K562 (cell line): ENCODE measurements at regions not wholly inside any gene's neighbourhood (a gene's known extent, or its start where the extent isn't known, plus 50 kb on each side); places are given as distances from the start of the nearest gene placed in this dataset.

ENCODE experiments used
- ATAC-seq: fragments of 200-7000 bp; cut with Tn5 transposase; 3 replicates; pipeline ENCODE4 v1.9.1; 2020; ENCODE audit warnings: moderate library complexity
- BruUV-seq: library from RNA; stranded (reverse); fragments of 400-500 nt; replicated peaks from 2 replicates; lab custom pipeline; 2021; lab: Mats Ljungman, UMichigan
- CTCF ChIA-PET: fragments of 300-600 bp; formaldehyde crosslinking; extraction: SDS; loops from one replicate; lab custom pipeline; 2021; ENCODE audit warnings: low intra/inter-chr PET ratio; lab: Yijun Ruan, JAX
- POLR2A ChIA-PET: fragments of 300-600, 350-650 bp; sonication (Branson Sonifier 250); formaldehyde crosslinking; extraction: SDS; loops from one replicate; lab custom pipeline; 2021; ENCODE audit warnings: antibody characterized with exemption, inconsistent platforms; lab: Yijun Ruan, JAX
- DNase-seq, 4 experiments: peaks; one replicate each; pipeline versions ENCODE4 v3.0.0 to v3.0.0-alpha.2; 2011 to 2018; ENCODE audit warnings: low spot score in 3 of 4, mixed read lengths in 3 of 4; ENCODE audit errors: extremely low read depth in 1 of 4
- FAIRE-seq: peaks from 2 replicates; lab custom pipeline; 2011; peaks lifted over from hg19 to GRCh38; lab: Jason Lieb, UNC
- H2AFZ ChIP-seq: 2 replicates; pipeline ENCODE4 v1.6.0; 2011; ENCODE audit warnings: low read depth, low read length, control low read depth, inconsistent platforms
- H3K27ac ChIP-seq: fragments of 200-600 bp; 3 replicates; pipeline ENCODE4 v1.8.0; 2011; ENCODE audit warnings: low read depth, mild to moderate bottlenecking, control low read depth, inconsistent platforms, low read length, moderate library complexity, mixed read lengths; ENCODE audit errors: extremely low read depth
- H3K27me3 ChIP-seq, 2 experiments: fragments of 300-600 bp in 1 of 2; 2 replicates in 1 of 2; 3 replicates in 1 of 2; pipeline versions ENCODE4 v1.6.0 to v1.8.0; 2011; ENCODE audit warnings: inconsistent platforms in 2 of 2, low read length in 2 of 2, mild to moderate bottlenecking in 1 of 2, mixed read lengths in 1 of 2, moderate library complexity in 1 of 2; ENCODE audit not compliant: control insufficient read depth in 2 of 2, insufficient read depth in 2 of 2
- H3K36me3 ChIP-seq: fragments of 300-600 bp; 3 replicates; pipeline ENCODE4 v1.8.0; 2011; ENCODE audit warnings: mild to moderate bottlenecking, low read length, inconsistent platforms; ENCODE audit not compliant: control insufficient read depth, insufficient read depth
- H3K4me1 ChIP-seq, 2 experiments: fragments of 200-600 bp in 1 of 2; replicated peaks in 1 of 2; 2 replicates in 1 of 2; 3 replicates in 1 of 2; pipeline versions ENCODE4 v1.5.1 to v1.8.0; 2011; ENCODE audit warnings: inconsistent platforms in 2 of 2, low read length in 2 of 2, mild to moderate bottlenecking in 1 of 2, mixed read lengths in 1 of 2, moderate library complexity in 1 of 2; ENCODE audit not compliant: control insufficient read depth in 2 of 2, insufficient read depth in 2 of 2
- H3K4me2 ChIP-seq: 2 replicates; pipeline ENCODE4 v1.6.1; 2011; ENCODE audit warnings: low read length, control low read depth, inconsistent platforms, mixed read lengths; ENCODE audit not compliant: insufficient read depth
- H3K4me3 ChIP-seq: fragments of 200-600 bp; sonication (generic), shearing (Covaris generic); 2 replicates; pipeline ENCODE4 v1.5.1; 2016; ENCODE audit warnings: control low read depth, inconsistent platforms
- H3K79me2 ChIP-seq: fragments of 200-600 bp; 3 replicates; pipeline ENCODE4 v1.8.0; 2011; ENCODE audit warnings: low read length, inconsistent platforms; ENCODE audit not compliant: control insufficient read depth, insufficient read depth
- H3K9ac ChIP-seq, 2 experiments: 2 replicates each; pipeline versions ENCODE4 v1.6.0 to v1.6.1; 2011; ENCODE audit warnings: low read depth in 2 of 2, low read length in 2 of 2, control low read depth in 1 of 2, inconsistent platforms in 1 of 2, mild to moderate bottlenecking in 1 of 2, mixed read lengths in 1 of 2; ENCODE audit not compliant: insufficient read depth in 1 of 2
- H3K9me1 ChIP-seq: one replicate; pipeline ENCODE4 v1.6.0; 2011; ENCODE audit warnings: inconsistent platforms, mild to moderate bottlenecking, low read length, moderate library complexity; ENCODE audit not compliant: control insufficient read depth, insufficient read depth
- H3K9me3 ChIP-seq: replicated peaks from 2 replicates; pipeline ENCODE4 v1.5.1; 2011; ENCODE audit warnings: low read depth, low read length, inconsistent platforms; ENCODE audit not compliant: control insufficient read depth, insufficient read depth
- H4K20me1 ChIP-seq: replicated peaks from 2 replicates; pipeline ENCODE4 v1.6.1; 2011; ENCODE audit warnings: low read length, inconsistent platforms, mixed read lengths; ENCODE audit not compliant: control insufficient read depth, insufficient read depth
- ARNT ChIP-seq, 2 experiments: fragments of 450-650 bp; IDR thresholded peaks; 2 replicates each; pipeline ENCODE4 v1.6.1; 2016; ENCODE audit warnings: mild to moderate bottlenecking in 1 of 2
- BRD9 ChIP-seq: fragments of 450-650 bp; IDR thresholded peaks from 2 replicates; pipeline ENCODE4 v1.6.1; 2018; ENCODE audit warnings: low read depth; ENCODE audit not compliant: partially characterized antibody
- C11orf30 ChIP-seq: fragments of 450-650 bp; IDR thresholded peaks from 2 replicates; pipeline ENCODE4 v1.6.1; 2016; ENCODE audit warnings: low read depth, mild to moderate bottlenecking
- E4F1 ChIP-seq: fragments of 250-450 bp; sonication (Bioruptor Pico); IDR thresholded peaks from 2 replicates; pipeline ENCODE4 v1.5.0; 2021; ENCODE audit warnings: mild to moderate bottlenecking, borderline replicate concordance
- KHSRP ChIP-seq: fragments of 450-650 bp; IDR thresholded peaks from 2 replicates; pipeline ENCODE4 v1.6.1; 2017
- SP2 ChIP-seq: IDR thresholded peaks from 2 replicates; pipeline ENCODE4 v1.6.1; 2011; ENCODE audit warnings: mild to moderate bottlenecking, low read depth, low read length, moderate library complexity; ENCODE audit not compliant: poor library complexity, severe bottlenecking; ENCODE audit errors: extremely low read depth
- ZFP30 ChIP-seq: fragments of 250-450 bp; sonication (Bioruptor Pico); IDR thresholded peaks from 2 replicates; pipeline ENCODE4 v1.8.0; 2022; ENCODE audit warnings: moderate library complexity, mild to moderate bottlenecking, inconsistent platforms, borderline replicate concordance
- ZKSCAN1 ChIP-seq: fragments of 150-350 bp; IDR thresholded peaks from 2 replicates; pipeline ENCODE4 v1.6.1; 2016; ENCODE audit warnings: low read depth, low read length
- ZNF143 ChIP-seq: sonication (generic); formaldehyde crosslinking; IDR thresholded peaks from 2 replicates; pipeline ENCODE4 v1.9.0; 2022; ENCODE audit warnings: mild to moderate bottlenecking, missing genetic modification reagents
- ZNF239 ChIP-seq: fragments of 250-450 bp; sonication (Bioruptor Pico); IDR thresholded peaks from 2 replicates; pipeline ENCODE4 v1.4.0; 2020; ENCODE audit warnings: mild to moderate bottlenecking
- ZNF644 ChIP-seq: fragments of 200-800 bp; sonication (Bioruptor generic); IDR thresholded peaks from 2 replicates; pipeline ENCODE4 v1.6.1; 2016; ENCODE audit warnings: low read depth, missing genetic modification characterization, missing compliant biosample characterization
- WGBS: fragments of 100-300 bp; shearing (Covaris generic); methylation state at CpG from one replicate; pipeline ENCODE4 v1.1.6; 2016; ENCODE audit warnings: low coverage, mixed read lengths; ENCODE audit not compliant: insufficient coverage; ENCODE audit errors: missing lambda C conversion rate; 5-methylcytosine and 5-hydroxymethylcytosine counted together
- in situ Hi-C: fragments of 300-500 bp; cut with MboI; formaldehyde crosslinking; loops from 4 replicates; pipeline ENCODE4 v1.15.0; 2018; ENCODE audit warnings: inconsistent platforms, mixed read lengths
- intact Hi-C: fragments of 100-400 bp; cut with micrococcal nuclease; formaldehyde crosslinking; loops from 2 replicates; pipeline ENCODE4 v1.14.2; 2022
- TF ChIP-seq, protein P1 (sequence below): fragments of 450-650 bp; IDR thresholded peaks from 2 replicates; pipeline ENCODE4 v1.6.1; 2016; ENCODE audit warnings: antibody characterized with exemption
- TF ChIP-seq, protein P2 (sequence below): fragments of 250-450 bp; sonication (Bioruptor Pico); IDR thresholded peaks from 2 replicates; pipeline ENCODE4 v1.8.0; 2022; ENCODE audit warnings: inconsistent platforms

DNA sequence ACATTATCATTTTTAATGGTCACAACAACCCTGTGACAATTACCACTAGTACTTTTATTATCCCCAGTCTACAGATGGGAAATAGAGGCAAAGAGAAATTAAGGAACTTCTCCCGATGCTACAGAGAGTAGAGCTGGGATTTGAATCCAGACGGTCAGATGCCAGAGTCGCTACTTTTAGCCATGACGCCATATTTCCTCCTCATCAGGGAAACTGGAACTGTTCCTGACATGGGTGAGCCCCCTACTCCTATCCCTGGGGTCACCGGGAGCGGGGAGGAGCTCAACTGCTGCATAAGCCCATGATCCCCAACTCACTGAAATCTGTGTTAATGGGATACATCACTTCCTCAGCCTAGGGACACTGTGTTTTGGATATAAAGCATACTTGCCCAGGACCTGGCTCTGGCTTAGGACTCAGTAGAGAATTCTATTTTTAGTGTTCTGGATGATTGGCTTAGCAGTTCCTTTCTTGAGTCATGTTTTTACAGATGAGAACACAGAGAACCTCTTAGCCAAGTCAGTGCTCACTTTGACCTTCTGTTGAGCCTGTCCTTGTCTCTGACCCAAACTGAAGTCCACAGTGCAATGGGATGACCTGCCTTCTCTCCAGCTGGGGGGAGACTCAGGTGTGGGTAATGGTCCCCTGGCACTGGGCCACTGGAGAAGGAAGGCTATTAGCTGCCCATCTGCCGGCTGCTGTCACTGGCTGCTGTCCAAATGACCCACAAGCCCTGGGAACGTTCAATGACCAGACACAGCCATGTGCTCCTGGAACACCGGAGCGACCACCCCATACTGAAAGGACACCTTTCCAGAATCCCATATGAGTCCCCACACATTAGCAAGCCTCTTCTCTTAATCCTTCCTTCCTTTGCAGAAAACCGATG, 90.8 kb upstream of the SHISA3 start:
- no peak overlapping the region for H3K27ac ChIP-seq
- no peak overlapping the region for H3K4me3 ChIP-seq
- DNase-seq, result no peak
- FAIRE-seq, result no peak
- CTCF ChIA-PET, result no interaction called here
- no peaks in the 10 kb centered on the region for H3K4me1 ChIP-seq
- no peak for ATAC-seq
- H3K36me3 ChIP-seq, result no peaks in the 10 kb centered on the region
- no peaks in the 10 kb centered on the region; a peak in 1 of 5 replicates for H3K27me3 ChIP-seq
- no peaks in the 10 kb centered on the region for H3K9me3 ChIP-seq
- H3K79me2 ChIP-seq, result no peaks in the 10 kb centered on the region
- POLR2A ChIA-PET, result no interaction called here
- H3K4me2 ChIP-seq, result no peak overlapping the region
- 0% methylated on average over 11 of the region's 11 CpGs for WGBS
- intact Hi-C loops (no loop called here), in situ Hi-C loops (no loop called here)
- H3K9ac ChIP-seq, result no peak overlapping the region
- no peak overlapping the region for H2AFZ ChIP-seq
- no TSS peak for BruUV-seq
- no peaks in the 10 kb centered on the region for H3K9me1 ChIP-seq
- H4K20me1 ChIP-seq, result no peaks in the 10 kb centered on the region
- TF ChIP-seq, protein P1, sequence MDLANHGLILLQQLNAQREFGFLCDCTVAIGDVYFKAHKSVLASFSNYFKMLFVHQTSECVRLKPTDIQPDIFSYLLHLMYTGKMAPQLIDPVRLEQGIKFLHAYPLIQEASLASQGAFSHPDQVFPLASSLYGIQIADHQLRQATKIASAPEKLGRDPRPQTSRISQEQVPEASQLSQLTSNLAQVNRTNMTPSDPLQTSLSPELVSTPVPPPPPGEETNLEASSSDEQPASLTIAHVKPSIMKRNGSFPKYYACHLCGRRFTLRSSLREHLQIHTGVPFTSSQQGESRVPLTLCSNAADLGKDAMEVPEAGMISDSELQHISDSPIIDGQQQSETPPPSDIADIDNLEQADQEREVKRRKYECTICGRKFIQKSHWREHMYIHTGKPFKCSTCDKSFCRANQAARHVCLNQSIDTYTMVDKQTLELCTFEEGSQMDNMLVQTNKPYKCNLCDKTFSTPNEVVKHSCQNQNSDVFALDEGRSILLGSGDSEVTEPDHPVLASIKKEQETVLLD, result no peak
- TF ChIP-seq ZNF143 (no peak), ZNF239 (CRISPR knock-in tag) (no peak), BRD9 (no peak), SP2 (no peak), ZFP30 (no peak), ARNT (IDR thresholded peaks at IDR 0.05) (no peak), ZNF644 (tag) (no peak), KHSRP (no peak), ZKSCAN1 (no peak), E4F1 (no peak), C11orf30 (no peak)
- TF ChIP-seq, protein P2, sequence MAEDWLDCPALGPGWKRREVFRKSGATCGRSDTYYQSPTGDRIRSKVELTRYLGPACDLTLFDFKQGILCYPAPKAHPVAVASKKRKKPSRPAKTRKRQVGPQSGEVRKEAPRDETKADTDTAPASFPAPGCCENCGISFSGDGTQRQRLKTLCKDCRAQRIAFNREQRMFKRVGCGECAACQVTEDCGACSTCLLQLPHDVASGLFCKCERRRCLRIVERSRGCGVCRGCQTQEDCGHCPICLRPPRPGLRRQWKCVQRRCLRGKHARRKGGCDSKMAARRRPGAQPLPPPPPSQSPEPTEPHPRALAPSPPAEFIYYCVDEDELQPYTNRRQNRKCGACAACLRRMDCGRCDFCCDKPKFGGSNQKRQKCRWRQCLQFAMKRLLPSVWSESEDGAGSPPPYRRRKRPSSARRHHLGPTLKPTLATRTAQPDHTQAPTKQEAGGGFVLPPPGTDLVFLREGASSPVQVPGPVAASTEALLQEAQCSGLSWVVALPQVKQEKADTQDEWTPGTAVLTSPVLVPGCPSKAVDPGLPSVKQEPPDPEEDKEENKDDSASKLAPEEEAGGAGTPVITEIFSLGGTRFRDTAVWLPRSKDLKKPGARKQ (CRISPR knock-in tag), result no peak
